ENCODE measurements at regions not wholly inside any gene's neighbourhood (a gene's known extent, or its start where the extent isn't known, plus 50 kb on each side); places are given as distances from the start of the nearest gene placed in this dataset.

- Histone ChIP-seq H3K36me3 (ENCODE audit: control insufficient read depth, insufficient read depth, low read length) (no peaks in the 10 kb centered on the region), H2BK5ac (ENCODE audit: low read depth, low read length, poor library complexity, severe bottlenecking) (no peak overlapping the region), H3K79me1 (ENCODE audit: low read depth in 1 of 2, low read length in 2 of 2) (no peaks in the 10 kb centered on the region), H3K23ac (ENCODE audit: low read depth, low read length) (no peak overlapping the region), H3K27ac (ENCODE audit: insufficient read depth, low read length) (no peak overlapping the region), H3K4me1 (ENCODE audit: control insufficient read depth, insufficient read depth, low read length) (no peaks in the 10 kb centered on the region), H2AK9ac (replicated peaks; ENCODE audit: low read depth, low read length, poor library complexity) (no peak overlapping the region), H3K27me3 (ENCODE audit: control insufficient read depth, insufficient read depth, low read length) (no peaks in the 10 kb centered on the region), H2BK20ac (ENCODE audit: low read depth, low read length) (no peak overlapping the region), H4K91ac (ENCODE audit: insufficient read depth, low read depth, low read length) (no peak overlapping the region), H3K4me2 (ENCODE audit: low read depth, low read length) (no peak overlapping the region), H4K8ac (ENCODE audit: low read depth in 2 of 2, low read length in 2 of 2) (no peak overlapping the region), H3K4me3 (ENCODE audit: insufficient read depth, low read depth, low read length) (no peak overlapping the region), H2BK15ac (ENCODE audit: low read depth, low read length) (no peak overlapping the region), H3K56ac (ENCODE audit: extremely low read depth, insufficient read depth, low read length) (no peak overlapping the region), H3K18ac (ENCODE audit: low read depth, low read length) (no peak overlapping the region), H2BK120ac (ENCODE audit: low read depth, low read length) (no peak overlapping the region), H3K14ac (replicated peaks; ENCODE audit: low read depth, low read length) (no peak overlapping the region), H3K9ac (ENCODE audit: low read depth, low read length) (no peak overlapping the region), H3K4ac (ENCODE audit: low read depth, low read length) (no peak overlapping the region), H3K9me1 (ENCODE audit: insufficient read depth, low read length) (no peaks in the 10 kb centered on the region), H4K5ac (ENCODE audit: low read depth, low read length) (no peak overlapping the region), H2AFZ (replicated peaks; ENCODE audit: low read length, poor library complexity) (no peak overlapping the region), H3K9me3 (ENCODE audit: control insufficient read depth, insufficient read depth, low read length) (peaks cover 2% of the 10 kb centered on the region; the same call in 1 of the 2 replicates), H4K20me1 (ENCODE audit: insufficient read depth, low read length) (no peaks in the 10 kb centered on the region), H2AK5ac (ENCODE audit: low read depth, low read length) (no peak overlapping the region)
- dilution Hi-C loops (cut with HindIII; ENCODE audit: low sequenced_read_pairs, unreplicated experiment): no loop called here
- ChIA-PET CTCF (no interaction called here), POLR2A (ENCODE audit: unreplicated experiment) (no interaction called here)
- intact Hi-C loops (cut with micrococcal nuclease): no loop called here
- ATAC-seq (ENCODE audit: low read depth): no peak
- 100% methylated on average over 1 of the region's 1 CpG; no CpG with 5 or more reads in 1 of the 2 experiments for whole genome bisulfite sequencing, 2 experiments (ENCODE audit: extremely low coverage in 2 of 2, insufficient read length in 1 of 2)
- in situ Hi-C loops (cut with MboI; ENCODE audit: low sequenced_read_pairs): no loop called here
- DNase-seq: no peak
- BruUV-seq (replicated peaks): no TSS peak
- TF ChIP-seq RFX5 (IDR thresholded peaks at IDR 0.05; ENCODE audit: low read depth, low read length) (no peak), RAD21 (IDR thresholded peaks at IDR 0.05; ENCODE audit: low read length) (no peak), MXI1 (IDR thresholded peaks at IDR 0.05; ENCODE audit: borderline replicate concordance, low read depth, low read length) (no peak)
- TF ChIP-seq, protein P1, sequence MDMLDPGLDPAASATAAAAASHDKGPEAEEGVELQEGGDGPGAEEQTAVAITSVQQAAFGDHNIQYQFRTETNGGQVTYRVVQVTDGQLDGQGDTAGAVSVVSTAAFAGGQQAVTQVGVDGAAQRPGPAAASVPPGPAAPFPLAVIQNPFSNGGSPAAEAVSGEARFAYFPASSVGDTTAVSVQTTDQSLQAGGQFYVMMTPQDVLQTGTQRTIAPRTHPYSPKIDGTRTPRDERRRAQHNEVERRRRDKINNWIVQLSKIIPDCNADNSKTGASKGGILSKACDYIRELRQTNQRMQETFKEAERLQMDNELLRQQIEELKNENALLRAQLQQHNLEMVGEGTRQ (IDR thresholded peaks at IDR 0.05; ENCODE audit: low read depth, low read length): no peak
Observed at GRCh38 chr7:10662491-10662890, 311.2 kb upstream of the PHF14 start.

Measured in IMR-90 (cell line).